Calu3 (cell line): ENCODE measurements at regions not wholly inside any gene's neighbourhood (a gene's known extent, or its start where the extent isn't known, plus 50 kb on each side); places are given as distances from the start of the nearest gene placed in this dataset.

Experiments used
- BruUV-seq: library from RNA; stranded (reverse); fragments of 400-500 nt; replicated peaks from 2 replicates; lab custom pipeline; 2021; lab: Mats Ljungman, UMichigan
- CTCF ChIA-PET: fragments of 300-600 bp; sonication (Branson Sonifier 250); formaldehyde crosslinking; loops from one replicate; lab custom pipeline; 2022; ENCODE audit warnings: antibody characterized with exemption; lab: Charles Lee
- DNase-seq: peaks from one replicate; pipeline ENCODE4 v3.0.0; 2022
- H3K27ac Mint-ChIP-seq: one replicate; pipeline ENCODE4 v1.8.0; 2022; ENCODE audit warnings: mixed read lengths; ENCODE audit not compliant: unreplicated experiment
- H3K27me3 Mint-ChIP-seq: one replicate; pipeline ENCODE4 v1.8.0; 2022; ENCODE audit warnings: mixed read lengths; ENCODE audit not compliant: unreplicated experiment
- H3K36me3 Mint-ChIP-seq: one replicate; pipeline ENCODE4 v1.8.0; 2022; ENCODE audit warnings: mild to moderate bottlenecking, moderate library complexity, mixed read lengths; ENCODE audit not compliant: insufficient read depth, unreplicated experiment
- H3K4me1 Mint-ChIP-seq: one replicate; pipeline ENCODE4 v1.8.0; 2022; ENCODE audit warnings: mild to moderate bottlenecking, low read depth, mixed read lengths; ENCODE audit not compliant: unreplicated experiment
- H3K4me3 Mint-ChIP-seq: one replicate; pipeline ENCODE4 v1.8.0; 2022; ENCODE audit warnings: mild to moderate bottlenecking, low read depth, moderate library complexity, mixed read lengths; ENCODE audit not compliant: unreplicated experiment
- H3K9me3 Mint-ChIP-seq: one replicate; pipeline ENCODE4 v1.8.0; 2022; ENCODE audit warnings: low read depth, mixed read lengths; ENCODE audit not compliant: unreplicated experiment
- intact Hi-C: fragments of 100-400 bp; cut with micrococcal nuclease; formaldehyde crosslinking; loops from one replicate; pipeline ENCODE4 v1.10.0; 2022; ENCODE audit not compliant: unreplicated experiment
- TF ChIP-seq, protein P1 (sequence below): fragments of 200-600 bp; IDR thresholded peaks from one replicate; pipeline ENCODE4 v1.8.0; 2022; ENCODE audit warnings: antibody characterized with exemption; ENCODE audit not compliant: unreplicated experiment

- DNase-seq = no peak
- CTCF ChIA-PET = no interaction called here
- Mint-ChIP-seq H3K27ac (no peak overlapping the region), H3K36me3 (no peaks in the 10 kb centered on the region), H3K4me1 (peaks cover 29% of the 10 kb centered on the region), H3K9me3 (no peaks in the 10 kb centered on the region), H3K27me3 (no peaks in the 10 kb centered on the region), H3K4me3 (no peak overlapping the region)
- TF ChIP-seq, protein P1, sequence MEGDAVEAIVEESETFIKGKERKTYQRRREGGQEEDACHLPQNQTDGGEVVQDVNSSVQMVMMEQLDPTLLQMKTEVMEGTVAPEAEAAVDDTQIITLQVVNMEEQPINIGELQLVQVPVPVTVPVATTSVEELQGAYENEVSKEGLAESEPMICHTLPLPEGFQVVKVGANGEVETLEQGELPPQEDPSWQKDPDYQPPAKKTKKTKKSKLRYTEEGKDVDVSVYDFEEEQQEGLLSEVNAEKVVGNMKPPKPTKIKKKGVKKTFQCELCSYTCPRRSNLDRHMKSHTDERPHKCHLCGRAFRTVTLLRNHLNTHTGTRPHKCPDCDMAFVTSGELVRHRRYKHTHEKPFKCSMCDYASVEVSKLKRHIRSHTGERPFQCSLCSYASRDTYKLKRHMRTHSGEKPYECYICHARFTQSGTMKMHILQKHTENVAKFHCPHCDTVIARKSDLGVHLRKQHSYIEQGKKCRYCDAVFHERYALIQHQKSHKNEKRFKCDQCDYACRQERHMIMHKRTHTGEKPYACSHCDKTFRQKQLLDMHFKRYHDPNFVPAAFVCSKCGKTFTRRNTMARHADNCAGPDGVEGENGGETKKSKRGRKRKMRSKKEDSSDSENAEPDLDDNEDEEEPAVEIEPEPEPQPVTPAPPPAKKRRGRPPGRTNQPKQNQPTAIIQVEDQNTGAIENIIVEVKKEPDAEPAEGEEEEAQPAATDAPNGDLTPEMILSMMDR = no peak
- BruUV-seq = no TSS peak
- intact Hi-C loops = no loop called here
Measured at GRCh38 chr21:35316933-35317332, 267.8 kb upstream of the RUNX1 start.

DNA sequence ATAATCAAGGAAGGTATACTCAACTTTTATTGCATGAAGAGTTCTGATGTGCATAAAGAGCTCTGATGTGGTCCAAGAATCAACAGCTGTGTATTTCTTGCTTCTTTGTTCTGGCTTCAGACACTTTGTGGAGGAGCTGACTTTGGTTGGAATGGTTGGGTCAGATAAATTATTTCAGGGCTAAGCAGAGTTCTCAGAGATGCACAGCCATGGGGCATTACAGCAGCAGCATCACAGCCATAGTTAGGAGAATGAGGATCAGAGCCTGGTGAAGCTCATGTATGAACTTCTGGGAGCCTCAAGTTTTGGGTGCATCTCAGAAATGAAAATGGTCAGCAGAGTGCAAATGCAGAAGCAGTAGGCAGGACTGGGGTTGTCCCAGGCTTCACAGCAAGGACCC is 267.4 kb upstream of the RUNX1 start:
- H3K4me3 Mint-ChIP-seq = no peak overlapping the region

DNA sequence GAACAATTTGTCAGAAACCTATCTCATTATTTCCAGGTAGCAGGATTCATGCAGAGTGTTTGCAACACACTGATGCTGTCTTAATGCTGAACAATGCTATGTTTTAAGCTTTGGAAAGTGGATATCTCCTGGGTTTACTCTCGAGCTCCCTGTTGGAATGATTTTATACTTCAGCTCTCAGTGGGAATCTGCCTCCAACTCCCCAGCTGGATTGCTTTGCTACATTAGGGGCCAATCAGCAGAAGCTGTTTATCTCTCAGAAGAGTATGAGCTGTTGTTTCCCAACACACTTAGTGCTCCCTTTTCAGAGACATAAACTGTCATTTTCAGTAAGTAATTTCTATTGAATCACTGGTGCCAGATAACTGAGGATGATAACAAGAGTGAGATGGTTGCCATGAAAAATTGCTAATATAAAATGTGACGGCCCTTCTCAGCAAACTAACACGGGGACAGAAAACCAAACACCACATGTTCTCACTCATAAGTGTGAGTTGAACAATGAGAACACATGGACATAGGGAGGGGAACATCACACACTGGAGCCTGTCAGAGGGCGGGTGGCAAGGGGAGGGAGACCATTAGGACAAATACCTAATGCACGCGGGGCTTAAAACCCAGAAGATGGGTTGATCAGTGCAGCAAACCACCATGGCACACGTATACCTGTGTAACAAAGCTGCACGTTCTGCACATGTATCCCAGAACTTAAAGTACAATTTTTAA is 265.9 kb upstream of the RUNX1 start:
- TF ChIP-seq, protein P1 = no peak
- Mint-ChIP-seq H3K4me3 (no peak overlapping the region), H3K4me1 (peaks cover 27% of the 10 kb centered on the region), H3K36me3 (no peaks in the 10 kb centered on the region), H3K27ac (no peak overlapping the region), H3K9me3 (no peaks in the 10 kb centered on the region), H3K27me3 (no peaks in the 10 kb centered on the region)
- no TSS peak for BruUV-seq
- intact Hi-C loops = no loop called here
- DNase-seq = no peak
- CTCF ChIA-PET = no interaction called here

More for the DNA sequence above, 267.4 kb upstream of the RUNX1 start:
- Mint-ChIP-seq H3K27me3 (no peaks in the 10 kb centered on the region), H3K9me3 (no peaks in the 10 kb centered on the region), H3K27ac (no peak overlapping the region), H3K36me3 (no peaks in the 10 kb centered on the region), H3K4me1 (peaks cover 29% of the 10 kb centered on the region)
- intact Hi-C loops = no loop called here
- no TSS peak for BruUV-seq
- TF ChIP-seq, protein P1 = no peak
- DNase-seq = no peak
- CTCF ChIA-PET = no interaction called here

GRCh38 chr21:35311985-35312384 is 262.9 kb upstream of the RUNX1 start:
- Mint-ChIP-seq H3K9me3 (no peaks in the 10 kb centered on the region), H3K27me3 (no peaks in the 10 kb centered on the region), H3K36me3 (no peaks in the 10 kb centered on the region), H3K4me1 (peaks cover 10% of the 10 kb centered on the region), H3K27ac (no peak overlapping the region), H3K4me3 (no peak overlapping the region)
- no TSS peak for BruUV-seq
- TF ChIP-seq, protein P1 = no peak
- DNase-seq = no peak
- intact Hi-C loops = no loop called here
- CTCF ChIA-PET = no interaction called here
